SK-N-SH (cell line): ENCODE measurements at regions not wholly inside any gene's neighbourhood (a gene's known extent, or its start where the extent isn't known, plus 50 kb on each side); places are given as distances from the start of the nearest gene placed in this dataset.
A peak's percentile ranks its signal among the peaks of the same experiment; 100 is the strongest.

Source experiments
- CTCF ChIA-PET: fragments of 300-600, 350-600 bp; formaldehyde crosslinking; extraction: SDS; loops from one replicate; lab custom pipeline; 2021; lab: Yijun Ruan, JAX
- POLR2A ChIA-PET: fragments of 350-600 bp; sonication (Branson Sonifier 250); formaldehyde crosslinking; extraction: SDS; loops from one replicate; lab custom pipeline; 2020; ENCODE audit warnings: antibody characterized with exemption, inconsistent platforms; lab: Yijun Ruan, JAX
- DNase-seq: peaks from one replicate; pipeline ENCODE4 v3.0.0; 2012
- H2AFZ ChIP-seq: fragments of 200-600 bp; sonication (generic); 2 replicates; pipeline ENCODE4 v1.8.1; 2016; ENCODE audit warnings: antibody characterized with exemption, mild to moderate bottlenecking, low read depth
- H3F3A ChIP-seq: fragments of 200-600 bp; sonication (generic); replicated peaks from 2 replicates; pipeline ENCODE3; 2016; ENCODE audit warnings: antibody characterized with exemption, mild to moderate bottlenecking; ENCODE audit not compliant: insufficient read depth
- H3K27ac ChIP-seq, 2 experiments: fragments of 200-500 bp in 1 of 2; fragments of 200-600 bp in 1 of 2; sonication (Bioruptor generic) in 1 of 2; sonication (generic), shearing (Covaris generic) in 1 of 2; 2 replicates each; pipeline versions ENCODE4 v1.5.1 to v1.6.1; 2014 to 2016; ENCODE audit warnings: low read depth in 2 of 2, inconsistent platforms in 1 of 2, low read length in 1 of 2, mild to moderate bottlenecking in 1 of 2, mixed read lengths in 1 of 2
- H3K27me3 ChIP-seq: fragments of 200-600 bp; sonication (generic), shearing (Covaris generic); 2 replicates; pipeline ENCODE4 v1.6.1; 2016; ENCODE audit warnings: mixed run types; ENCODE audit not compliant: insufficient read depth
- H3K36me3 ChIP-seq, 2 experiments: fragments of 200-500 bp in 1 of 2; fragments of 200-600 bp in 1 of 2; sonication (Bioruptor generic) in 1 of 2; sonication (generic) in 1 of 2; replicated peaks in 1 of 2; 2 replicates each; pipeline versions ENCODE3 to v1.5.1; 2014 to 2016; ENCODE audit warnings: low read length in 1 of 2, mild to moderate bottlenecking in 1 of 2; ENCODE audit not compliant: insufficient read depth in 2 of 2, control insufficient read depth in 1 of 2
- H3K4me1 ChIP-seq, 2 experiments: fragments of 200-500 bp in 1 of 2; fragments of 200-600 bp in 1 of 2; sonication (Bioruptor generic) in 1 of 2; sonication (generic), shearing (Covaris generic) in 1 of 2; 2 replicates each; pipeline versions ENCODE4 v1.5.1 to v1.6.1; 2014 to 2016; ENCODE audit warnings: low read depth in 1 of 2, low read length in 1 of 2, mixed run types in 1 of 2; ENCODE audit not compliant: insufficient read depth in 2 of 2, control insufficient read depth in 1 of 2
- H3K4me2 ChIP-seq: fragments of 200-600 bp; sonication (generic), shearing (Covaris generic); 2 replicates; pipeline ENCODE4 v1.6.1; 2017; ENCODE audit warnings: mixed run types
- H3K4me3 ChIP-seq, 2 experiments: fragments of 200-500 bp in 1 of 2; fragments of 200-600 bp in 1 of 2; sonication (Bioruptor generic) in 1 of 2; sonication (generic), shearing (Covaris generic) in 1 of 2; 2 replicates each; pipeline versions ENCODE4 v1.5.1 to v1.8.1; 2014 to 2016; ENCODE audit warnings: low read depth in 2 of 2, inconsistent platforms in 1 of 2, low read length in 1 of 2, mild to moderate bottlenecking in 1 of 2, mixed read lengths in 1 of 2, moderate library complexity in 1 of 2
- H3K79me2 ChIP-seq: fragments of 200-600 bp; sonication (generic); 2 replicates; pipeline ENCODE4 v1.8.1; 2017; ENCODE audit warnings: mild to moderate bottlenecking; ENCODE audit not compliant: insufficient read depth
- H3K9ac ChIP-seq: fragments of 200-600 bp; sonication (generic); 2 replicates; pipeline ENCODE4 v1.6.1; 2017; ENCODE audit warnings: mixed run types
- H3K9me2 ChIP-seq: fragments of 200-600 bp; sonication (generic); 2 replicates; pipeline ENCODE4 v1.6.1; 2017; ENCODE audit warnings: mixed run types
- H3K9me3 ChIP-seq: fragments of 200-600 bp; sonication (generic); 2 replicates; pipeline ENCODE4 v1.6.1; 2017; ENCODE audit warnings: mixed run types, mild to moderate bottlenecking, moderate library complexity
- H4K20me1 ChIP-seq: fragments of 200-600 bp; sonication (generic); 2 replicates; pipeline ENCODE4 v1.6.1; 2017; ENCODE audit warnings: mild to moderate bottlenecking, mixed run types; ENCODE audit not compliant: insufficient read depth
- CHD2 ChIP-seq: fragments of 150-350 bp; IDR thresholded peaks from 2 replicates; pipeline ENCODE4 v1.6.1; 2018; ENCODE audit warnings: low read length; ENCODE audit not compliant: partially characterized antibody
- EZH2phosphoT487 ChIP-seq: fragments of 200-600 bp; sonication (generic); IDR thresholded peaks from 2 replicates; pipeline ENCODE4 v1.6.1; 2017; ENCODE audit warnings: low read depth, mixed run types, mild to moderate bottlenecking, antibody characterized with exemption, moderate library complexity, borderline replicate concordance
- FOSL2 ChIP-seq: IDR thresholded peaks from 2 replicates; pipeline ENCODE4 v1.4.0; 2012; ENCODE audit warnings: low read depth, mild to moderate bottlenecking, moderate library complexity, borderline replicate concordance
- FOXM1 ChIP-seq: IDR thresholded peaks from 2 replicates; pipeline ENCODE4 v1.4.0; 2012; ENCODE audit warnings: low read depth, mild to moderate bottlenecking
- GATA2 ChIP-seq: sonication (generic); formaldehyde crosslinking; IDR thresholded peaks from 2 replicates; pipeline ENCODE4 v1.5.0; 2020; ENCODE audit warnings: mild to moderate bottlenecking, missing genetic modification reagents
- MXI1 ChIP-seq: IDR thresholded peaks from 2 replicates; pipeline ENCODE4 v1.6.1; 2012; ENCODE audit warnings: mild to moderate bottlenecking, low read depth, low read length, improper control_type of control experiment
- NRF1 ChIP-seq: IDR thresholded peaks from 2 replicates; pipeline ENCODE4 v1.6.1; 2012; ENCODE audit warnings: low read depth, mild to moderate bottlenecking, low read length
- RAD21 ChIP-seq: IDR thresholded peaks from 2 replicates; pipeline ENCODE4 v1.6.1; 2012; ENCODE audit warnings: mild to moderate bottlenecking, low read length
- RCOR1 ChIP-seq: fragments of 150-350 bp; IDR thresholded peaks from 2 replicates; pipeline ENCODE4 v1.6.1; 2017; ENCODE audit warnings: antibody characterized with exemption, low read length
- RFX5 ChIP-seq: IDR thresholded peaks from 2 replicates; pipeline ENCODE4 v1.6.1; 2012; ENCODE audit warnings: mild to moderate bottlenecking, improper control_type of control experiment, low read length
- TAF1 ChIP-seq: IDR thresholded peaks from 2 replicates; pipeline ENCODE4 v1.6.1; 2012; ENCODE audit warnings: low read depth, mild to moderate bottlenecking, low read length, moderate library complexity, borderline replicate concordance
- TCF12 ChIP-seq: IDR thresholded peaks from 2 replicates; pipeline ENCODE4 v1.4.0; 2012
- YY1 ChIP-seq: IDR thresholded peaks from 2 replicates; pipeline ENCODE4 v1.4.0; 2012; ENCODE audit warnings: low read depth, mild to moderate bottlenecking
- WGBS: methylation state at CpG from one replicate; pipeline ENCODE4 v1.1.6; 2017; ENCODE audit warnings: low lambda C conversion rate; 5-methylcytosine and 5-hydroxymethylcytosine counted together
- TF ChIP-seq, protein P1 (sequence below): IDR thresholded peaks from 2 replicates; pipeline ENCODE4 v1.4.0; 2012; ENCODE audit warnings: low read depth, borderline replicate concordance
- TF ChIP-seq, protein P2 (sequence below): fragments of 200-600 bp; sonication (generic); IDR thresholded peaks from 2 replicates; pipeline ENCODE4 v1.6.1; 2017; ENCODE audit warnings: antibody characterized with exemption, mild to moderate bottlenecking, moderate library complexity

DNA sequence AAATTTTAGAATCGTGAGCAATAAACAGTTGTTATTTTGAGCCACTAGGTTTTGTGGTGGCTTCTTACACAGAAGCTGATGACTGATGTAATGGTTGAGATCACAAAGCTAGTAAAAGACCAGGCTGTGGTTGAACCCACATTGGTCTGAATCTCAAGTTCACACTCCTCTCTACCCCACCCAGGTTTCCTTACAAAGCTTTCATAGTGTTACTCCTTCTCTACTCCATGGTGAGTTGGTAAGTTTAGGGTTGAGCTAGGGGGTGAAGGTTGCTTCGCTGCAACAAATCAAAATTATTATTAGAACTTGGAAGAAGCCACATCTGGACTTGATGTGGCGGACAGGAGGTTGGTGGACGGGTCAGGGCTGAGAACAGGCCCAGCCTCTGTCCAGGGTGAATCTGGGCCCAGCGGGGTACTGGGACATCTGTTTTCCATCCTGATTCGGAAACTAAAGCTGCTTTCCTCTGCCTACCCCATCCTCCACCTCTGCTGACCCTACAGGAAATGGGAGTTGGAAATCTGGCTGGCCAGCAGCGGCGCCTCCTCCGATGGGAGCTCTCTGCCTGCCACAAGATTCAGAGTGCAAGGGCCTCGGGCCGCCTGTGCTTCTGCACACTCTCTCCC, 86.3 kb downstream of the ZFP36L2 start:
- 85% methylated on average over 11 of the region's 11 CpGs for WGBS
- H3K4me2 ChIP-seq, result no peak overlapping the region

DNA sequence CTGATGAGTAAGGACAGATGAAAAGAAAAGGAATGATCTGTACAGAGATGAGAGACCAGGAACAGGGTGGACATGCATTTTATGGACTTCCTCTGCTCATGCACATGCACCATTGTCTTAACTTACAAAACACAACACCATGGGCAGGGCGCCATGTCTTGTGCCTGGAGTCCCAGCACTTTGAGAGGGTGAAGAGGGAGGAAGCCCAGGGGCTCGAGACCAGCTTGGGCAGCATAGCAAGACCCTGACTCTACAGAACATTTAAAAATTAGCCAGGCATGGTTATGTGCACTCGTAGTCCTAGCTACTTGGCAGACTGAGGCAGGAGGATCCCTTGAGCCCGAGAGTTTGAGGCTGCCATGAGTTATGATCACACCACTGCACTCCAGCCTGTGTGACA, 86.9 kb downstream of the ZFP36L2 start:
- H3K36me3 ChIP-seq, result no peaks in the 10 kb centered on the region
- no peaks in the 10 kb centered on the region for H3K9me2 ChIP-seq
- no peak for TF ChIP-seq YY1
- no peak for TF ChIP-seq RFX5
- TF ChIP-seq, protein P1, sequence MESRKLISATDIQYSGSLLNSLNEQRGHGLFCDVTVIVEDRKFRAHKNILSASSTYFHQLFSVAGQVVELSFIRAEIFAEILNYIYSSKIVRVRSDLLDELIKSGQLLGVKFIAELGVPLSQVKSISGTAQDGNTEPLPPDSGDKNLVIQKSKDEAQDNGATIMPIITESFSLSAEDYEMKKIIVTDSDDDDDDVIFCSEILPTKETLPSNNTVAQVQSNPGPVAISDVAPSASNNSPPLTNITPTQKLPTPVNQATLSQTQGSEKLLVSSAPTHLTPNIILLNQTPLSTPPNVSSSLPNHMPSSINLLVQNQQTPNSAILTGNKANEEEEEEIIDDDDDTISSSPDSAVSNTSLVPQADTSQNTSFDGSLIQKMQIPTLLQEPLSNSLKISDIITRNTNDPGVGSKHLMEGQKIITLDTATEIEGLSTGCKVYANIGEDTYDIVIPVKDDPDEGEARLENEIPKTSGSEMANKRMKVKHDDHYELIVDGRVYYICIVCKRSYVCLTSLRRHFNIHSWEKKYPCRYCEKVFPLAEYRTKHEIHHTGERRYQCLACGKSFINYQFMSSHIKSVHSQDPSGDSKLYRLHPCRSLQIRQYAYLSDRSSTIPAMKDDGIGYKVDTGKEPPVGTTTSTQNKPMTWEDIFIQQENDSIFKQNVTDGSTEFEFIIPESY, result no peak
- ChIA-PET POLR2A (interaction anchor here (1.1 kb wide), 1 partner anchor 55 kb away, joined by 3 read pairs; no protein-coding TSS in a partner anchor), CTCF (interaction anchor here (2.2 to 2.7 kb wide), 2 partner anchors 88 to 89 kb away, joined by 7 to 10 read pairs; partner anchors contain the start of gene ZFP36L2)
- H3K4me2 ChIP-seq, result no peak overlapping the region
- H3K9me3 ChIP-seq, result no peaks in the 10 kb centered on the region
- no peak overlapping the region for H2AFZ ChIP-seq
- no peak for DNase-seq
- no peak overlapping the region for H3K9ac ChIP-seq
- peaks cover 8% of the 10 kb centered on the region for H3F3A ChIP-seq
- WGBS, result 94% methylated on average over 4 of the region's 4 CpGs
- peaks cover 0 to 21% of the 10 kb centered on the region in 2 experiments; a peak in 1 of 4 replicates for H3K4me1 ChIP-seq
- H4K20me1 ChIP-seq, result no peaks in the 10 kb centered on the region
- H3K27me3 ChIP-seq, result no peaks in the 10 kb centered on the region
- H3K27ac ChIP-seq, result no peak overlapping the region
- H3K4me3 ChIP-seq, result no peak overlapping the region
- H3K79me2 ChIP-seq, result no peaks in the 10 kb centered on the region

More for the DNA sequence above, 86.3 kb downstream of the ZFP36L2 start:
- H2AFZ ChIP-seq, result no peak overlapping the region
- POLR2A ChIA-PET, result interaction anchor here (1.1 kb wide), 1 partner anchor 56 kb away, joined by 3 read pairs; no protein-coding TSS in a partner anchor
- H3K4me3 ChIP-seq, result no peak overlapping the region
- no peak overlapping the region for H3K9ac ChIP-seq
- no peaks in the 10 kb centered on the region for H3K36me3 ChIP-seq
- no peaks in the 10 kb centered on the region for H3K79me2 ChIP-seq
- H3K4me1 ChIP-seq, result peaks cover 0 to 21% of the 10 kb centered on the region in 2 experiments; a peak in 1 of 4 replicates
- no peaks in the 10 kb centered on the region for H3K9me2 ChIP-seq
- CTCF ChIA-PET, result interaction anchor here (0.9 to 2.7 kb wide), 12 partner anchors 8 to 344 kb away, joined by 3 to 10 read pairs (median 4); partner anchors contain the start of gene ZFP36L2
- no peaks in the 10 kb centered on the region for H4K20me1 ChIP-seq
- no peaks in the 10 kb centered on the region for H3K9me3 ChIP-seq
- H3F3A ChIP-seq, result peaks cover 8% of the 10 kb centered on the region
- H3K27me3 ChIP-seq, result no peaks in the 10 kb centered on the region
- H3K27ac ChIP-seq, result peak overlapping the region in 1 of 2 experiments; percentile 61; a peak in 2 of 4 replicates
- DNase-seq, result peak; percentile 75
- TF ChIP-seq RCOR1, result peak; percentile 37; the same call in 1 of the 2 replicates
- no peak for TF ChIP-seq FOSL2
- peak; percentile 63 for TF ChIP-seq CHD2
- TF ChIP-seq RAD21, result peak; percentile 16; the same call in 1 of the 2 replicates

DNA sequence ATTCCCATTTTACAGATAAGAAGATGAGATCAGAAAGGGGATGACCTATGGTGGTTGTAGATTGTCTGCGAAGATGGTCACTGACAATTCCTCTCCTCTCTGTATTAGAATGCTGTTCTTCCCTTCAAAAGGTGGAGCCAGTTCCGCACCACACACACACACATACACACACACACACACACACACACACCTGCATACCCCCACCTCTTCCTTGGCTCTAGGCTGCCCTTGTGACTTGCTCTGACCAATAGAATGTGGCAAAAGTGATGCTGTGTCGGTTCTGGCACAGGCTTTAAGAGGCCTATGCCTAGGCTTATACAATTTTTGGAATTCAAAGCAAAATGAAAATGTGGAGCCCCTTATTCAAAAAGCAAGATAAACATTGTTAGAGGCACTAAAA, 88.0 kb downstream of the ZFP36L2 start:
- CTCF ChIA-PET, result interaction anchor here (0.8 to 2.7 kb wide), 2 partner anchors 91 to 191 kb away, joined by 3 to 10 read pairs; no protein-coding TSS in a partner anchor
- H3K27ac ChIP-seq, result no peak overlapping the region
- WGBS, result 92% methylated on average over 3 of the region's 3 CpGs
- TF ChIP-seq TCF12 (no peak), EZH2phosphoT487 (no peak), GATA2 (CRISPR knock-in tag) (no peak), TAF1 (no peak), NRF1 (no peak), FOXM1 (no peak), MXI1 (no peak)
- TF ChIP-seq, protein P1, result no peak
- TF ChIP-seq, protein P2, sequence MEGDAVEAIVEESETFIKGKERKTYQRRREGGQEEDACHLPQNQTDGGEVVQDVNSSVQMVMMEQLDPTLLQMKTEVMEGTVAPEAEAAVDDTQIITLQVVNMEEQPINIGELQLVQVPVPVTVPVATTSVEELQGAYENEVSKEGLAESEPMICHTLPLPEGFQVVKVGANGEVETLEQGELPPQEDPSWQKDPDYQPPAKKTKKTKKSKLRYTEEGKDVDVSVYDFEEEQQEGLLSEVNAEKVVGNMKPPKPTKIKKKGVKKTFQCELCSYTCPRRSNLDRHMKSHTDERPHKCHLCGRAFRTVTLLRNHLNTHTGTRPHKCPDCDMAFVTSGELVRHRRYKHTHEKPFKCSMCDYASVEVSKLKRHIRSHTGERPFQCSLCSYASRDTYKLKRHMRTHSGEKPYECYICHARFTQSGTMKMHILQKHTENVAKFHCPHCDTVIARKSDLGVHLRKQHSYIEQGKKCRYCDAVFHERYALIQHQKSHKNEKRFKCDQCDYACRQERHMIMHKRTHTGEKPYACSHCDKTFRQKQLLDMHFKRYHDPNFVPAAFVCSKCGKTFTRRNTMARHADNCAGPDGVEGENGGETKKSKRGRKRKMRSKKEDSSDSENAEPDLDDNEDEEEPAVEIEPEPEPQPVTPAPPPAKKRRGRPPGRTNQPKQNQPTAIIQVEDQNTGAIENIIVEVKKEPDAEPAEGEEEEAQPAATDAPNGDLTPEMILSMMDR, result no peak

More for the DNA sequence above, 88.0 kb downstream of the ZFP36L2 start:
- peaks cover 8% of the 10 kb centered on the region for H3F3A ChIP-seq
- H3K79me2 ChIP-seq, result no peaks in the 10 kb centered on the region
- H3K9me3 ChIP-seq, result no peaks in the 10 kb centered on the region
- POLR2A ChIA-PET, result no interaction called here
- no peak overlapping the region for H3K4me3 ChIP-seq
- H3K36me3 ChIP-seq, result no peaks in the 10 kb centered on the region
- no peak overlapping the region for H3K4me2 ChIP-seq
- H3K27me3 ChIP-seq, result no peaks in the 10 kb centered on the region
- H3K4me1 ChIP-seq, result peaks cover 0 to 25% of the 10 kb centered on the region in 2 experiments; a peak in 1 of 4 replicates
- no peaks in the 10 kb centered on the region for H3K9me2 ChIP-seq
- no peaks in the 10 kb centered on the region for H4K20me1 ChIP-seq
- no peak overlapping the region for H2AFZ ChIP-seq
- DNase-seq, result no peak
- no peak overlapping the region for H3K9ac ChIP-seq
